ENCODE measurements at regions not wholly inside any gene's neighbourhood (a gene's known extent, or its start where the extent isn't known, plus 50 kb on each side); places are given as distances from the start of the nearest gene placed in this dataset.

DNA sequence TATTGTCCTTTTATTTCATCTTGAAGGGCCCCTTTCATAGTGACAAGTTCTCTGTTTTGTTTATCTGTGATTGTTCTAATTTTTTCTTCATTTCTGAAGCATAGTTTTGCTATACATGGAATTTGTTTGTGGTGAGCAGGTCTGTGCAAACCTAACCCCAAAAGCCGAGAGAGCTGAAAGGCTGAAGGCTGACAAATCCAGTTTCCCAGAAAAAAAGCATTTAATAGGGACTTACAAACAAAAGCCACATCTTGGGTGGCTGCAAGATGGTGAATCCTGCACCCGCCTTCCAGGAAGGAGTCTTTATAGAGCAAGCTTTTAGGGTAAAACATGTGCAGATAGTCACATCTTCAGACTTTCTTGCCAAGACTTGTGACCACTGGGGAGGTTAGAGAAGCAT is 473.4 kb upstream of the TRIB2 start:
- Histone ChIP-seq H3K4me1 (no peaks in the 10 kb centered on the region), H3K9me3 (no peaks in the 10 kb centered on the region), H3K27ac (no peak overlapping the region), H3K27me3 (no peaks in the 10 kb centered on the region), H3K36me3 (no peaks in the 10 kb centered on the region), H3K4me3 (no peak overlapping the region)
- TF ChIP-seq, protein P1, sequence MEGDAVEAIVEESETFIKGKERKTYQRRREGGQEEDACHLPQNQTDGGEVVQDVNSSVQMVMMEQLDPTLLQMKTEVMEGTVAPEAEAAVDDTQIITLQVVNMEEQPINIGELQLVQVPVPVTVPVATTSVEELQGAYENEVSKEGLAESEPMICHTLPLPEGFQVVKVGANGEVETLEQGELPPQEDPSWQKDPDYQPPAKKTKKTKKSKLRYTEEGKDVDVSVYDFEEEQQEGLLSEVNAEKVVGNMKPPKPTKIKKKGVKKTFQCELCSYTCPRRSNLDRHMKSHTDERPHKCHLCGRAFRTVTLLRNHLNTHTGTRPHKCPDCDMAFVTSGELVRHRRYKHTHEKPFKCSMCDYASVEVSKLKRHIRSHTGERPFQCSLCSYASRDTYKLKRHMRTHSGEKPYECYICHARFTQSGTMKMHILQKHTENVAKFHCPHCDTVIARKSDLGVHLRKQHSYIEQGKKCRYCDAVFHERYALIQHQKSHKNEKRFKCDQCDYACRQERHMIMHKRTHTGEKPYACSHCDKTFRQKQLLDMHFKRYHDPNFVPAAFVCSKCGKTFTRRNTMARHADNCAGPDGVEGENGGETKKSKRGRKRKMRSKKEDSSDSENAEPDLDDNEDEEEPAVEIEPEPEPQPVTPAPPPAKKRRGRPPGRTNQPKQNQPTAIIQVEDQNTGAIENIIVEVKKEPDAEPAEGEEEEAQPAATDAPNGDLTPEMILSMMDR (IDR thresholded peaks at IDR 0.05), result no peak
- no peak for TF ChIP-seq POLR2A (IDR thresholded peaks at IDR 0.05)
- ATAC-seq, result no peak
- no peak for DNase-seq
- intact Hi-C loops (cut with DNase I), result no loop called here
- WGBS, 4 donors, result 93 to 99% (median 97%) methylated on average over 2 of the region's 2 CpGs

DNA sequence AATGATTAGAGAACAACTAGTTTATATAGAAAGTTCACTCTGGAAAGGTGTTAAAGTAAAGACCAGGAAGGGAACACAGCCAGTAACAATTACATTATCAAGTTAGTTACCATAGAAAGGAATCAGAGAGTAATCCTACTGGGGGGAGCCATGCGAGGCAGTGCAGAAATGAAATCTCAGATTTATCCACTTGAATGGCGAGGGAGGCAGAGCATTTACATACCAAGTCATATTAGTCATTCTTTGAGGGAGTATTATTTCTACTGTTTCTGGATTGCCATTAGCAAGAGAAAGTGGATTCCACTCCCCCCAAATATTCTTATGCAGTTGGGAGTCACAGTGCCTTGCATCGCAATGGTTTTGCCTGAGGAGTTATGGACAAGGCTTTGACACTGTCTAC is 472.7 kb upstream of the TRIB2 start:
- TF ChIP-seq POLR2A (IDR thresholded peaks at IDR 0.05), result no peak
- TF ChIP-seq, protein P1 (IDR thresholded peaks at IDR 0.05), result no peak

DNA sequence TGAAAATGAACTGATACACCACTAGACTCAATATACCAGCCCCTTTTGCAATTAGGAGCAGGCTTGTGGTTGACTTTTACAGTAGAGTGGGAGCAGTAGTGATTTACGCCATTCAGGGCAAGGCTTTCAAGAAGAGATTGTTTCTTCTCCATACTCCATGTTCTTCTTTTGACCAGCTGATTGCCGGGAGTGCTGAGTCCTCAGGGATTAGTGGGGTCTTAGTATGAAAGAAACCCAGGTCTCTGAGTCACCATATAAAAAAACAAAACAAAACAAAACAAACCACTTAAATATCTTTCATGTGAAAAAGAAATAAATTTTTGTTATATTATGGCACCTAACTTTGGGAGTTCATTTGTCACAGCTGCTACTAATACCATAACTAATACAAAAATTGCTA is 465.6 kb upstream of the TRIB2 start:
- H3K4me1 ChIP-seq, result peaks cover 0 to 9% (median 0%) of the 10 kb centered on the region in 12 donors
- no peak for ATAC-seq
- 93 to 100% (median 94%) methylated on average over 2 of the region's 2 CpGs for WGBS, 4 donors
- intact Hi-C loops (cut with DNase I), result loop anchor here in 1 of 10 donors (2.0 kb wide), 1 partner anchor 40 kb away; no protein-coding TSS in a partner anchor
- H3K4me3 ChIP-seq, result no peak overlapping the region
- no peaks in the 10 kb centered on the region for H3K9me3 ChIP-seq
- H3K27me3 ChIP-seq, result no peaks in the 10 kb centered on the region
- H3K36me3 ChIP-seq, result no peaks in the 10 kb centered on the region
- no peak overlapping the region for H3K27ac ChIP-seq
- TF ChIP-seq, protein P1 (IDR thresholded peaks at IDR 0.05), result no peak
- no peak for TF ChIP-seq POLR2A (IDR thresholded peaks at IDR 0.05)
- no peak for DNase-seq

More for the DNA sequence above, 472.7 kb upstream of the TRIB2 start:
- Histone ChIP-seq H3K27me3 (no peaks in the 10 kb centered on the region), H3K9me3 (no peaks in the 10 kb centered on the region), H3K4me1 (no peaks in the 10 kb centered on the region), H3K27ac (no peak overlapping the region), H3K4me3 (no peak overlapping the region), H3K36me3 (no peaks in the 10 kb centered on the region)
- 31 to 78% (median 39%) methylated on average over 2 to 3 of the region's 3 CpGs for WGBS, 4 donors
- ATAC-seq (no peak), DNase-seq (no peak)
- intact Hi-C loops (cut with DNase I), result no loop called here

DNA sequence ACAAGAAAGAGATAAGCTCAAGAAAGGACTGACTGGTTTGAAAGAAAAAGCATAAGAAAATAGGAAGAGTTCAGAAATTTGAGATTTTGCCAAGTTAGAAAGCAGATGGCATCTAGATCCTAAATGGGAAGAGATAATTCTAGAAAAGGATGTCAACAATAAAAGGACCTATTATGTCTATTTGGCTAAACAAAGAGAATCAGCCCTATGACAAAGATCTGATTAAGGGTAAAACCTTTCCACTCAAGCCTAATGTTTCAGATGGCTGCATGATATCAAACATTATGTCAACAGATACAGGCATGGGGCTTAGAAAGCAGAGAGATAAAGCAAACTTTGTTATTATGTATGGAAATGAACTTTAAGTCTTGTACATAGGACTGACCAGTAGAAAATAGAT is 465.0 kb upstream of the TRIB2 start:
- intact Hi-C loops (cut with DNase I), result loop anchor here in 1 of 10 donors (2.0 kb wide), 1 partner anchor 39 kb away; no protein-coding TSS in a partner anchor

More for the DNA sequence above, 465.0 kb upstream of the TRIB2 start:
- no peak for ATAC-seq
- DNase-seq, result no peak
- Histone ChIP-seq H3K4me3 (no peak overlapping the region), H3K27ac (no peak overlapping the region), H3K36me3 (no peaks in the 10 kb centered on the region), H3K27me3 (no peaks in the 10 kb centered on the region), H3K4me1 (peaks cover 0 to 9% (median 0%) of the 10 kb centered on the region in 12 donors), H3K9me3 (no peaks in the 10 kb centered on the region)
- no peak for TF ChIP-seq POLR2A (IDR thresholded peaks at IDR 0.05)
- TF ChIP-seq, protein P1 (IDR thresholded peaks at IDR 0.05), result no peak
